Central memory CD4-positive, alpha-beta T cell (primary cell): ENCODE measurements at regions not wholly inside any gene's neighbourhood (a gene's known extent, or its start where the extent isn't known, plus 50 kb on each side); places are given as distances from the start of the nearest gene placed in this dataset.
A peak's percentile ranks its signal among the peaks of the same experiment; 100 is the strongest.
"Not testable (repeated sequence)": the region's sequence is repeated elsewhere in the genome, so short reads cannot be mapped to it uniquely, and the experiment has no call there.

Source experiments
- DNase-seq: peaks from one replicate; pipeline ENCODE4 v3.0.0; 2022

- no peak for DNase-seq
Measured at GRCh38 chr9:105116052-105116868, 128.2 kb upstream of the SLC44A1 start.

DNA sequence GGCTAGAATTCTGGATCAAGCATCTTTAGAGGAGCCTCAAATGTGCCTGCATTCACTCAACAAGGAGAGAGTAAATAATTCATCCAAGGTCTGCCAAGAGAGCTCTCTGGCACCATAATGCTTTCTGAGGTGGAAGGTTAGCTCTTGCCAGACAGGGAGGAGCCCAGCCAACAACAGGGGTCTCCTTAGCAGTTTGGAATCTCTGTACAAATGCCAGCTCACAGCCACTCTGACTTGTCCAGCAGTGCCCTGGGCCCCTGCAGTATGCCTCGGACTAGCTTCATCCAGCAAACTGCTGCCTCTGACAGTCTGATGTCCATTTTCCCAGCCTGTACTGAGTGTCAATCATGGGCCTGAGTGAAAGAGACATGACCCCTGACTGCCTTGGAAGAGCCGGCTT is 127.2 kb upstream of the SLC44A1 start:
- no peak for DNase-seq

DNA sequence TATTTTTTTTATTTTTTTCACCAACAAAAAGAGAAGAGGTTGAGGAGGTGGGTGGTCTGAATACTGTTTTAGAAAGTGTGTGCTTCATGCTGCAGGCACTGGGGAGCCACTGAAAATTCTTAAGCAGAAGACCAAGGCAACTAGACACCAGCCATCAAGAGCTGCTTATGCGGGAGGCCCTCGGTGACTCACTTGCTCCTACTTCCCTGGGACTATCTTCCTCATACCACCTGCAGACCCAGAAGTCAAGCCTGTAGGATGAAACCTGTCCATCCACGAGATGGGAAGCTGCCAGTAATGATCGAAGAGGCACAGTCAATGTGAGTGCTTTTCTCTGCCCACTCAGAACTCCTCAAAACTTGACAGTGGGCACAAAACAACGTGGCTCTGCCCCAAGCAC is 125.8 kb upstream of the SLC44A1 start:
- DNase-seq = no peak

GRCh38 chr9:105119156-105119555 is 125.3 kb upstream of the SLC44A1 start:
- DNase-seq = no peak

- no peak for DNase-seq
Measured at GRCh38 chr9:105121861-105122430, 122.5 kb upstream of the SLC44A1 start.

DNA sequence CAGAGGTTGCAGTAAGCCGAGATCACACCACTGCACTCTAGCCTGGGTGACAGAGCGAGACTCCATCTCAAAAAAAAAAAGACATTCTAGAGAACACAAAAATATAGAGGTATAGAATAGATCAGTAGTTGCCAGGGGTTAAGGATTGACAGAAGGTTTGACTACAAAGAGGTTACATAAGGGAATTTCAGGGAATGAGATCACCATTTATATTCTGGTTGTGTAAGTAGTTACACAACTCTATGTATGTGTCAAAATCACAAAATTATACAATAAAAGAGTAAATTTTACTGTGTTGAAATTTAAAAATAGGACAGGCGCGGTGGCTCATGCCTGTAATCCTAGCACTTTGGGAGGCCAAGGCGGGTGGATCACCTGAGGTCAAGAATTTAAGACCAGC is 119.9 kb upstream of the SLC44A1 start:
- not testable (repeated sequence) for DNase-seq

DNA sequence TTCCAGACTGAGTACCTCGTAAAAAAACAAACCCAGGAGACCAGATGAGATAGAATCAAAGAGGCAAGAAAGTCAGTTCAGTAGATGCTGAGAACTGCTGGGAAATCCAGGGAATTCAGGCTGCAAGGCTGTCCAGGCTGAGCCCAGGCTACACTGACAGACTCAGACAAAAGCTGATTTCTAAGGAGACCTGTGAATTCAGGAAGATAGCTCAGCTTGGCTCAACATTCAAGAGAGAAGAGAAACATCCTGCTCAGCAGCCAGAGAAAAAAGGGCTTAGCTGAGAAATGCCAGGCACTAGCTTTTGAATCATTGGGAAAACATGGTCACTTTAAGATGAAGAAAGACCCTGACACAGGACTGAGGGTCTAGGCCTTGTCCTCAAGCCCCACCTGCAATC is 118.2 kb upstream of the SLC44A1 start:
- DNase-seq = no peak

GRCh38 chr9:105127863-105128220 is 116.6 kb upstream of the SLC44A1 start:
- DNase-seq = peak; percentile 91

- no peak for DNase-seq
Measured at GRCh38 chr9:105128908-105129600, 115.4 kb upstream of the SLC44A1 start.

DNA sequence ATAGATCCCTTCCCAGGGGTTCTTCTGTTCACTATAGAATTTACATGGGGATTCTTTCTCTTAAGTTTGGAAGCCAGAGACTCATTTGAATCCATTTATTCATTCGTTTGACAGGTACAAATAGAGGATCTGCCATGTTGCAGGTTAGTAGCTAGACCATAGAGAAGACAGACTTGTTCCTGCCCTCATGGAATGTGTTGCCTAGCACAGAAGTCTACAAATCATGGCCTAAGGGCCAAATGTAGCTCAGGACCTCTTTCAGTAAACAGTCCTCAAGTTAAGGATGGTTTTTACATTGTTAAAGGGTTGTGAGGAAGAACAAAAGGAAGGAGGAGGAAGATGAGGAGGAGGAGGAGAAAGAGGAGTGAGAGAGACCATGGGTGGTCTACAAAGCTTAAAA is 114.7 kb upstream of the SLC44A1 start:
- no peak for DNase-seq

DNA sequence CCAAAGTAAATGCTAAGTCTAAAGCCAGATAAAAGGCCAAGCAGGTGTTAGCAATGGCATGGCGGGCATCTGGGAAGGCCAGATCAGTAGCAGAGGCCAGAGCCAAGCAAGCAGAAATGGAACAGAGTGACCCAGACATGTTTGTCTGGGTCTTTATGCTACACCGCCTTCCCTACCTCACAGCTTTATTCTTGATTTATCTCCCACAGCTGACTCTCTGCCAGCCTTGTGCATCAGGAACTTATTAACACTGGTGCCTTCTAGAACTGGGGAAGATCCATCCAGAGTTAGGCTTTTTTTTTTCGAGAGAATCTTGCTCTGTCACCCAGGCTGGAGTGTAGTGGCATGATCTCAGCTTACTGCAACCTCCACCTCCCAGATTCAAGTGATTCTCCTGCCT is 112.5 kb upstream of the SLC44A1 start:
- no peak for DNase-seq

DNA sequence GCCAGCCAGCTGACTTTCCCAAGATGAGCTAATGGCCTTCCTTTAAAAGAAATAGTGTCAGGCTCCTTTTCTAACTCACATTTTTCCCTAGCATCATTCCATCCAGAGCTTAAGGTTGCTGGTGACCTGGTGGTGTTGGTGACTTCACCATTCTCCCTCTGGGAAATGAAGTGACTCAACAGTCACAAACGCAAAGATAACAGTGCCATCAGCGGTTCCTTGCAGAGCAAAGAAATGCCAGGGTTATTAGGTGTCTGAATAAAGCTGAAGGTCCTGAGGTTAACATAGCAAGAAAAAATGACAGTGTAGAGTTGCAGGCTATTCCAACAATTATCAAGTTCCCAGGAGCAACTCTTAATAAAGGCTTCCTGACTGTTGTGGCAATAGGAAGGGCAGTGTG is 111.8 kb upstream of the SLC44A1 start:
- no peak for DNase-seq

DNA sequence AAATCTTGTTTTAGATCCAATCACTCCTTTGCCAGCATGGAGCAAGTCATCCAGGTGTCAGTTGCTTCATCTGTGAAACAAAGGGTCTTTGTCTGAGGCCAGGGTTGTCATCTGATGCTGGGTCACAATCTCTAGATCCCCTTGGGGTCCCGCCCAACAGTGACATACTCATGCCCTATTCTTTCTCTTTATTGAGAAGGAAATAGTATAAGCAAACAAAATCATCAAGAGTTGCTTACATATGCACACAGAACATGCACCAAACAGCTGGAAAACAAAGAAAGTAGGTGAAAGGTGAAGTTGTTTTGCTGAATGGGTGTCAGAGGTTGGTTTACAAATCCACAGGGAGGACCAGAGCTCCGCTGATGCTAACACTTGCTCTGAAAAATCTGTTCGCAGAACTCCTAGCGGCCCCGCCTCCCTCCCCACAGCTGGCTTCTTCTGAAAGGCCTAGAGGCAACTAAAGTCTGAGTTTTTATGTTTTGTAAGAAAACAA is 106.1 kb upstream of the SLC44A1 start:
- DNase-seq = no peak

- DNase-seq = no peak
Measured at GRCh38 chr9:105141146-105141975, 103.1 kb upstream of the SLC44A1 start.

DNA sequence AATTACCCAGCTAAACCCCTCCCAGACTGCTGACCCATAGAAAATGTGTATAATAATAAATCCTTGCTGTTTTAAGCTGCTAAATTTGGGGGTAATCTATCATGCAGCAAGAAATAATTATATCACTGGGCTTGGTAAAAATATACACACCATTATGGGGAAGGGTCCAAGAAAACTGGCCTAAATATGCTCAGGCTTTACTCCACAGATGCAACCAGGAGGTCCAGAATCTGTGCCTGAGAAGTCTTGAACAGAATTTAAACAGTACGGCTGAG is 102.5 kb upstream of the SLC44A1 start:
- DNase-seq = no peak

DNA sequence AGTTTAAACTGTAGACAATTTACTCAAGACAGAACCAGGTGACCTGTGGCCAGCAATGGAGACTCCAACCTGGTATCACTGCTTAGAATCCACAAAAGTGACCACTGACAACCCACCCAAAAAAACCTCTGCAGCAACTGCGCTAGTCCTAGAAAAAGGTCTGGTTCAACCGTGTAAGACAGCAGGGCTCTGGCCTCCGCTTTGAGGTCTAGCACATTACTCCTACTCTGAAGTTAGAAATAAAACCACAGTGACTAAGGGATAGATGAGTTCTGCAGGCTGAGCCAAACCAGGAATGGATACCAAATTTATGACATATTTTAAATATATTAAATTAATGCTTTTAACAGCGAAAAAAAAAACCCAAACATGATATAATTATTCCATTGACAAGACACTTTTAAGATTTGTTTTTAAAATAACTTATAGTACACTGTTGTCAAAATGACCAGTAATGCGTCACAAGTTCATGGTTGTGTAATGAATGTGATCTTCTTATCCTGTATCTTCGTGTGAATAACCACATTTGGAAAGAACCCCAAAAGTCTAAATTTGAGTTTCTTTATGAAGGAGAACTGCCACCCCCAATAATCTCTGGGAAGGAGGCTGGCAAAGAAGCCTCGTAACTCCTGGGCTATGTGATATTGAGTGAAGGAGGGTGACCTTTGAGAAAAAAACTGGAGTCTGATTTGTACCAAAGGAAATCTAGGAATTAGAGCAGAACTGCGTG is 101.9 kb upstream of the SLC44A1 start:
- no peak for DNase-seq

DNA sequence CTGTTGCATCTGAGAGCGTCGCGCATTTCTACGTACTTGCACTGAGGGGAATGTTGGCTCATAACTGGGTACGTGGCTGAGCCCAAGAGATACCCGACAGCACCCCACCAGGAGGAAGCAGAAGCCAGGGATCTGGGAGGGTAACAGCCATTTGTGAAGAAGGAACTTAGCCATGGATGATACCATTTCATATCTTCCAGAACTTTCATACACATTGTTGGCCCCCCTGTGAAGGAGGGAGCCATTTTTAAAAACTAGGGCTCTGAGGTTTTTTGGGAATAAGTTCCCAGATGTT is 101.4 kb upstream of the SLC44A1 start:
- DNase-seq = no peak

DNA sequence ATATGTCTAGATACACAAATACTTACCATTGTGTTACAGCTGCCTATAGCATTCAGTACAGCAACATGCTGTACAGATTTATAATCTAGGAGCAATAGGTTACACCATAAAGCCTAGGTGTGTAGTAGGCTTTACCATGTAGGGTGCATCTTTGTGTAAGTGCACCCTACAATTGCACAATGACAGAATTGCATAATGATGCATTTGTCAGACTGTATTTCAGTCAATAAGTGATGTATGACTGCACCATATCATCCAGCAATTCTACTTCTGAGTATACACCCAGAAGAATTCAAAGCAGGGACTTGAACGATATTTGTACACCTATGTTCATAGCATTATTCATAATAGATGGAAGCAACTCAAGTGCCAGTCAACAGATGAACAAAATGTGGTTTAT is 100.4 kb upstream of the SLC44A1 start:
- no peak for DNase-seq

DNA sequence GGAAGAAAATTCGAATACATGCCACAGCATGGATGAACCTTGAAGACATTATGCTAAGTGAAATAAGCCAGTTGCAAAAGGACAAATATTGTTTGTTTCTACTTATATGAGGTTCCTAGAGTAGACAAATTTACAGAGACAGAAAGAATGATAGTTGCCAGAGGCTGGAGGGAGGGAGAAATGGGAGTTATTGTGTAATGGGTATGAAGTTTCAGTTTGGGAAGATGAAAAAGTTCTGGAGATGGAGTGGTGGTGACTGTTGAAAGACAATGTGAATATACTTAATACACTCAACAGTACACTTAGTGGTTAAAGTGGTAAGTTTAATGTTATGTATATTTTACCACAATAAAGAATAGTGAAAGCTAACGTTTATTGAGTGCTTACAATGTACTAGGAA is 99.6 kb upstream of the SLC44A1 start:
- DNase-seq = no peak

GRCh38 chr9:105146677-105147076 is 97.8 kb upstream of the SLC44A1 start:
- no peak for DNase-seq

DNA sequence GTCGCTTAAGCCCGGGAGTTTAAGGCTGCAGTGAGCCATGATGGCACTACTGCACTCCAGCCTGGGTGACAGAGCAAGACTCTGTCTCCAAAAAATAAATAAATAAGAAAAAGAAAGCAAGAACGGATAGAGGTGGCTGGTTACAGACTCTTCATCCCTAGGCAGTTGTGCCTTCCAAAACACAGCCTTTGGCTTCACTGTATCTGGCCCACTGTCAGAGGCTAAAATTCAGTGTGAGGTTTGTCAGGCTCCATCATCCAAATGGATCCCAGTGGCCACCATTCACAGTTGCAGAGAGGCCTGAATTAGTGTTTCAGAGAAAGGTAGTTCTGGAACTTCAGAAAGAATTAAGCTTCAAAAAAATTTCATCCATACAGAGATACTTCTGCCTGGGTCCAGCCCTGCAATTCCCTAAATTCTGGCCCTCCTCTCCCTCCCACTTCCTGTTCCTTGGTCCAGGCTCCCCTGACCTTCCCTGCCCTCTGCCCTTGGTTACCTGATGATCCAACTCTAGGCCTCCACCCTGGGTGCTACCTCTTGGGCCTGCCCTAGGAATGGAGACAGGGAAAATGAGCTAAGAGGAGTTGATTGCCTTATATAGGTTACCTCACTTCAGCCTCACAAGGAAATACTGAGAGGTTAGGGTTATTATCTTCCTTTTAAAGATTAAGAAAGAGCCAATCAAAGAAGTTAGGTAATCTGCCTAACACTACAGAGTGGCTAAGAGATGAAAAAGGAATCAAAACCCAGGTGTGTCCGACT is 97.2 kb upstream of the SLC44A1 start:
- DNase-seq = no peak
